ENCODE measurements at regions not wholly inside any gene's neighbourhood (a gene's known extent, or its start where the extent isn't known, plus 50 kb on each side); places are given as distances from the start of the nearest gene placed in this dataset.

GRCh38 chr2:120667981-120668380, 67.7 kb upstream of the GLI2 start:
- TF ChIP-seq EZH2 (IDR thresholded peaks at IDR 0.05; ENCODE audit: low read length, missing control alignments), result no peak
- no peak for TF ChIP-seq CTCF (conservative IDR thresholded peaks at IDR 0.05 in 1 of 2, IDR thresholded peaks at IDR 0.05 in 1 of 2; ENCODE audit: low read depth in 1 of 2, low read length in 2 of 2)
